Hematopoietic multipotent progenitor cell (in vitro differentiated cells): ENCODE measurements at regions not wholly inside any gene's neighbourhood (a gene's known extent, or its start where the extent isn't known, plus 50 kb on each side); places are given as distances from the start of the nearest gene placed in this dataset.

Source experiments
- DNase-seq, 3 donors: peaks; one replicate each; pipeline ENCODE4 v3.0.0-alpha.2; 2011 to 2015; ENCODE audit warnings: low read depth in 2 of 3, low spot score in 2 of 3

DNA sequence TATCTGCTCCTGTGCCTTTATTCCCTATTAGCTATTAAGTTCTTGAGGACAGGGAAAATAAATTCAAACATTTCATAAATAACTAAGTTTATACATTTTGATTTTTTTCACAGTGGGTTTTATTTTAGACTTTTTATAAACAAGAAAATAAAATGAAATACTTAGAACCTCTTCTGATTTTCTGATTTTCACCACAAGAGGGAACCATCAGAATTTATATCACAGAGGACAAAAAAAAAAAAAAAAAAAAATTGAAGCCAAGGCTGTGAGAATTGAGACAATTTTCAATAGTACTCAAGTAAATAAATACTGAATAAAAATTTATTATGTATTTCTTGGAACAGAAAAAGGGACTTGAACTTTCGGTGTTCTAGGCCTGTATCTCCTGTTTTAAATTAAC, 288.1 kb downstream of the SH3BGRL start:
- DNase-seq: peak in 1 of 3 donors; percentile 21

DNA sequence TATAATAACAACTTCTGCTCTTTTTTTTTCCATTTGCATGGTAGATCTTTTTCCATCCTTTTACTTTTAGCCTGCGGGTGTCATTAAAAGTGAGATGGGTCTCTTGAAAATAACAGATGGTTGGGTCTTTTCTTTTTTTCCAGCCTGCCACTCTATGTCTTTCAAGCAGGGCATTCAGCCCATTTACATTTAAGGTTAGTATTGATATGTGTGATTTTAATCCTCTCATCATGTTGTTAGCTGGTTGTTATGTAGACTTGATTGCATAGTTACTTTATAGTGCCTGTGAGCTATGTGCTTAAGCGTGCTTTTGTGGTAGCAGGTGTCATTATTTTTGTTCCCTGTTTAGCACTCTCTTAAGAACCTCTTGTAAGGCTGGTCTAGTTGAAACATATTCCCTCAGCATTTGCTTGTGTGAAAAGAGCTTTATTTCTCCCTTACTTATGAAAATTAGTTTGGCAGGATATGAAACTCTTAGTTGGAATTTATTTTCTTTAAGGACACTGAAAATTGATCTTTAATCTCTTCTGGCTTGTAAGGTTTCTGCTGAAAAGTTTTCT, 326.1 kb downstream of the SH3BGRL start:
- DNase-seq: no peak

DNA sequence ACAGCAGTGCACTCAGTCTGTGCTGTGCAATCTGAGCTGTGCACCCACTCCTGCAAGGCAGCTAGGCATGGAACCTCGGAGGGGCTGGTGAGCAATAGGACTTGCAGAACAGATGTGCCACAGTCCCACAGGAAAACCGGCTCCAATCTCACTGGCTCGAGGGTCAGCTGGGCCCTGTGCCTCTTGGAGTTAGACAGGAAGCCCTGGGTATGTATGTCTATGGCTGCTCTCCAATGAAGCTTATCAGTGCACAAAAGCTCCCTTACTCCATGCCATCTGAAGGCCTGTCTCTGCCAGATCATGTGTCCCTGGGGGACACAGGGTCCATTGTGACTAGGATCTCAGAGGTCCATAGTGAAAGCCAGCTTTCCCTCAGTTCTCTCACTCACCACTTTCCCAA, 335.8 kb downstream of the SH3BGRL start:
- no peak for DNase-seq

DNA sequence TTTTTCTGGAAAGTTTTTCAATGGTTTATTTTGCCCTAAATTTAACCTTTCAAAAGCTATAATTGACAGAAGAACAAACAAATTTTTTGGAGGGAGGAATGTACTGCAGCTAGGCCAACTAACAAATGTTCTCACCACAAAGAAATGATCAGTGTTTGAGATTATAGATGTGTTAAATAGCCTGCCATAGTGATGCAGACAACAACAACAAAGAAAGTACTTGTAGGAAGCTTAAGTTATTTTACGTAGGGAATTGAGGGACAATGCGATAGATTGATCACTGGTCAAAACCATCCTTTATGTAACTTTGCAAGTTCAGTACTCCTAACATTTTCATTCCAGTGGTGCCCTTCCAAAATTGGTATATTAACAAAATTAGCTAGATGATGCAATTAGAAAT, 340.4 kb downstream of the SH3BGRL start:
- DNase-seq: no peak

DNA sequence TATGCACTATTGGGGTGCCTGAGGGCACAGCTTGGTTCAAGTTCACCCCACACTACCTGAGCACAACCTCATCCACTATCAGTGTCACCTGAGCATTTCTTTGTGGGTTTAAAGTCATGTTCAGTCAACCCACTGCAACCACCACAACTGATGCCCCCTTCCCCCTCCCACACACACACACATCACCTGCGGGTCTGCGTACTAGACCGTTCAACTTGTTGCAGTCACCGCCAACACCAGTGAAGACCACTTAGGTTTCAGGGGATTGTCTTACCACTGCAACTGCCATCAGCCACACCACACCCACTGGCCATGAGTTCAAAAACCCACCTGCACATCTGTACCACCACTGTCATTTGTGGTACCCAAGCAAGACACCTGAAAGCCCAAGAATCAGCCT, 355.0 kb downstream of the SH3BGRL start:
- no peak for DNase-seq

DNA sequence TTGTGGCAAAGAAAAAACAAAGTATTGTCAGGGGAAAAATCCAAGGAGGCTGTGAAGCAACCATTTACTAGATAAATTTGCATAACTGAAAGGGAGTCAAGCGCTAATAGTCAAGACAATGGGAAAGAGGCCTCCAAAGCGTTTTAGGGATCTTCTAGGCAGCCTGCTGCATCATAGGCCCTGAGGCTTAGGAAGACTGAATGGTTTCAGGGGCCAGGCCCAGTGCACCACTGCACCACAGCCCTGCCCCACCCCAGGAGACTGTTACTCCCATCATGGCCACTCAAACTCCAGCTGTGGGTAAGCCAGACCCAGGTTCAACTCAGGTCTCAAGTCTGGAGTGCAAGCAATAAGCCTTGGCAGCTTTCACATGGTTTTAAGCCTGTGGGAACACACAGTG, 362.9 kb downstream of the SH3BGRL start:
- DNase-seq: no peak

DNA sequence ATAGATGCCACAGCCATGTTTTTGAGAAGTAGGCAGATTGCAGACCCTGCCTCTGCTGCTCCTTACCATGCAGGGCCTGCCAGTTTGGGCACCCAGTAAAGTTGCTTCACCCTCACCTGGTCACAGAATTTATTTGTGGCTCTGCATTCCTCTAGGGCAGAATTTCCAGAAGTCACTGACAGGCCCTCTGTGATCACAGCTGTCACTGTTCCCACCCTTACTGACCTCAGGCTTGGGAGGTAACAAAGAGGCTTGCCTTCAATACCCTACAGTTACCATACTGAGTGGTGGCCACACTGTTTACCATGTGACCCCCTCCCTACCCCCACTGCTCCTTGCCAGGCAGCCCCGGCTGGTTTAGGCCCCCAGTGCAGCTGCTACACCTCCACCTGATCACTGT, 375.1 kb downstream of the SH3BGRL start:
- DNase-seq: no peak

DNA sequence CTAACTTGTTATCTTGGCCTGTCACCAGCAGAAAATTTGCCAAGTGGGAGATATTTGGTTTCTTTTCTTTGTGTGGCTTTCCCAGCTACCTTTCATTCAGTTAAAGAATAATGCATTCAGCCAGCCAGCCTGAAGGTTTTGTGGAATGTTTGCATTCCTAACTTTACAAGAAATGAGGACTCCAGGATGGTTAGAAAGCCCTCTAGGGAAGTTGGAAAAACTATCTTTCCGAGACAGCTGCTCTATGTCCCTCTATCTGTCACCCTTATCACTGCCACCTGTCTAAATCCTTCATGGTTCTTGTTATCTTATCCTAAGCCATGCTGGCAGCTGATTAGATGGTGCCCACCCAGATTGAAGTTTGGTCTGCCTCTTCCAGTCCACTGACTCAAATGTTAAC, 384.2 kb downstream of the SH3BGRL start:
- DNase-seq: no peak

DNA sequence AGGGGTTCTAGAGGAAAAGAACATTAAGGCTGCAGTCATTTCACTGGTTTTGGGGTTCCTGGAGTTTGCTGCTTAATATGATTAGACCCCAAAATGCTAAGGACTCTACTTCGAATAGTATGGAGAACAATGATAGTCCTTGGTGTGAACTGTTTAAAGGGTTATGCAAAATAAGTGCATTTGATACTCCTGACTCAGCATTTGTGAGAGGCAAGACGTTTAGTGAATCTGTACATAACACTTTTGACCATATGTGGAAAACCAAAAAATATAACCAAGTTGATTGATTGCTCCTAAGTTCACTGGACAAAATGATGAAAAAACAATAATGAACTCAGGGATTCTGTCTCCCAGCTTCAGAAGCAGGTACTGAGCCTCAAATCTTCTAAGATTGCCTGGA, 414.1 kb downstream of the SH3BGRL start:
- no peak for DNase-seq

DNA sequence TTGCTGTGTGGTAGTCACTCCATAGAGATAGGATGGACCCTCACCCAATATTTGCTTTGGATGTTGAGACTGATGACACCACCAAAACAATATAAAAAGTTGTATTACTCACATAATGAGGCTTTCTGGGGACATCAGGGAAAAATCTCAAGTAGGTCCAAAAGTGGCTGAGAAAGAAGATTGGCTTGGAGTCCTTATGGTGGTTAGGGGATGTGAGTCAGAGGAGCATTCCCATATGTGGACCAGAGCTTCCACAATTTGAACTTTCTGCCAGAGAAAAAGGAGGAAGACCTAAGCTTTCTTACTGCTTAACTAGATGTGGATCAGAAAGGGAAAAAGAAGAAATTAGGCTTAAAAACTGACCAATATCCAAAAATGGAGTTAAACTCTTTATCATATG, 460.5 kb downstream of the SH3BGRL start:
- DNase-seq: no peak

DNA sequence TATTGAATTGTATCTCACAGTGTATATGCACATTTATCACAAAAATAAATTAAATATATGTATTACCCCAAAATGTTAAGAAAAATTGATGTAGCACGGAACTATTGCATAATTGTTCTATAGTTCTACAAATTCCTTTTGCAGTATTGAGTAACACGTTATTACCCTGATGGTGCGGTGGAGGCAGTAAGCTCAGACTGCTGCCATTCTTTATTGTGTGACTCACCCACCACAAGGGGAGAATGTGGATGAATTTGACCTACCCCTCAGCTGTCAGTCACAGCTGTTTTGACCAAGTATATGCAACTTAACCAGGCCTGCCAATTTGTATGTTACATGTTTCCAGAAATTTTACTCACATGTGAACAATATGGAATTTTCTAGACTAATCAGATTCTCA, 506.6 kb downstream of the SH3BGRL start:
- DNase-seq: no peak

DNA sequence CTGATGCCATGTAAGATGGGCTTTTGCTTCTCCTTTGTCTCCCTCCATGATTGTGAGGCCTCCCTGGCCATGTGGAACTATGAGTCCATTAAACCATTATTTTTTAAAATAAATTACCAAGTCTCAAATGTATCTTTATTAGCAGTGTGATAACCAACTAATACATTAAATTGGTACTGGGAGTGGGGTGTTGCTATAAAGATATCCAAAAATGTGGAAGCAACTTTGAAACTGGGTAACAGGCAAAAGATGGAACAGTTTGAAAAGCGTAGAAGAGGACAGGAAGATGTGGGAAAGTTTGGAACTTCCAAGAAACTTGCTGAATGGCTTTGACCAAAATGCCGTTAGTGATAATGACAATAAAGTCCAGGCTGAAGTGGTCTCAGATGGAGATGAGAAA, 526.7 kb downstream of the SH3BGRL start:
- DNase-seq: no peak

DNA sequence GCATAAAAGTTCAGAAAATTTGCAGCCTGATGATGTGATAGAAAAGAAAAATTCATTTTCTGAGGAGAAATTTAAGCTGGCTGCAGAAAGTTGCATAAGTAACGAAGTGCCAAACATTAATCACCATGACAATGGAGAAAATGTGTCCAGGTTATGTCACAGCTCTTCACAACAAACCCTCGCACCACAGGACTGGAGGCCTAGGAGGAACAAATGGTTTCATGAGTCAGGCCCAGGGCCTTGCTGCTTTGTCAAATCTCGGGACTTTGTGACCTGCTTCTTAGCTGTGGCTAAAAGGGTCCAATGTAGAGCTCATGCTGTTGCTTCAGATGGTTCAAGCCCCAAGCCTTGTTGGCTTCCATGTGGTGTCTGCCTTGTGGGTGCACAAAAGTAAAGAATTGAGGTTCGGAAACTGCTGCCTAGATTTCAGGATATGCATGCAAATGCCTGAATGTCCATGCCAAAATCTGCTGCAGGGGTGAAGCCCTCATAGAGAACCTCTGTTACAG, 527.4 kb downstream of the SH3BGRL start:
- DNase-seq: no peak

DNA sequence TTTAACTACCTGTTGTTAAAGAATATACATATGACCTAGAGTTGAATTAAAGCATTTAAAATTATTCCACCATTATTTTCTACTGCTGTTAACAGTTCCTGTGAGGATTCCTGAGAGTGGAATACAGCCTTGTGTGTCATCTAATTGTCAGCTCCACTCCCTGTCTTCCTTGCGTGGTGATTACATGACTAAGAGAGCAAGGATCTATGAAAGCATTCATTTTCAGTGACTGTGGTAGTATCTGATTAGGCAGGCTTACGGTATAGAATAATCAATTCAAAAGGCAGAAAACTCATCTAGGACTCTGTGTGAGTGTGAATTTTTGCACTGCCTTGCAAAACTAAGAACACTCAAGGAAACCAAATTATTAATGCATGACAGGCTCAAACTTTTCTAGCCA, 577.8 kb downstream of the SH3BGRL start:
- DNase-seq: no peak

DNA sequence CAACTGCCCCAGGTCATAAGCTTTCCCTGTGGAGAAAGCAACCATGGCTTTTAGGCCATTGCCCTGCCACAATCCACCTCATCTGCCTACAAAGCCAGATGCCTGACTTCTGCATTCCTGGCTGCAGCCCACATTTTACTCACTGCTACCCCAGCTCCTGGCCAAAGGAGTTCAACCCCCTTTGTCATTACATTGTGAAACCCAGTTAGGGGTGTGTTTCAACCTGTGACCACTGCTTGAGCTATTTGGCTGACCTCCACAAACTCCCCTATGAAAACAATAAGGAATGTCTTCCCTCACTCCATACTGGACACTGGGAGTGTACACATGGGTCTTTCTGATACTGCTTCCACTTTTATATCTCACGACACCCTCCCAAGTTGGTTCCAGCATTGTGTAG, 589.2 kb downstream of the SH3BGRL start:
- no peak for DNase-seq
